ENCODE measurements at regions not wholly inside any gene's neighbourhood (a gene's known extent, or its start where the extent isn't known, plus 50 kb on each side); places are given as distances from the start of the nearest gene placed in this dataset.

GRCh38 chr2:116809109-116809508 is 1005.4 kb upstream of the DDX18 start:
- no peak for TF ChIP-seq RAD21 (IDR thresholded peaks at IDR 0.05; ENCODE audit: low read depth)
- no peak for TF ChIP-seq SRF (IDR thresholded peaks at IDR 0.05; ENCODE audit: low read depth)
- TF ChIP-seq, protein P1, sequence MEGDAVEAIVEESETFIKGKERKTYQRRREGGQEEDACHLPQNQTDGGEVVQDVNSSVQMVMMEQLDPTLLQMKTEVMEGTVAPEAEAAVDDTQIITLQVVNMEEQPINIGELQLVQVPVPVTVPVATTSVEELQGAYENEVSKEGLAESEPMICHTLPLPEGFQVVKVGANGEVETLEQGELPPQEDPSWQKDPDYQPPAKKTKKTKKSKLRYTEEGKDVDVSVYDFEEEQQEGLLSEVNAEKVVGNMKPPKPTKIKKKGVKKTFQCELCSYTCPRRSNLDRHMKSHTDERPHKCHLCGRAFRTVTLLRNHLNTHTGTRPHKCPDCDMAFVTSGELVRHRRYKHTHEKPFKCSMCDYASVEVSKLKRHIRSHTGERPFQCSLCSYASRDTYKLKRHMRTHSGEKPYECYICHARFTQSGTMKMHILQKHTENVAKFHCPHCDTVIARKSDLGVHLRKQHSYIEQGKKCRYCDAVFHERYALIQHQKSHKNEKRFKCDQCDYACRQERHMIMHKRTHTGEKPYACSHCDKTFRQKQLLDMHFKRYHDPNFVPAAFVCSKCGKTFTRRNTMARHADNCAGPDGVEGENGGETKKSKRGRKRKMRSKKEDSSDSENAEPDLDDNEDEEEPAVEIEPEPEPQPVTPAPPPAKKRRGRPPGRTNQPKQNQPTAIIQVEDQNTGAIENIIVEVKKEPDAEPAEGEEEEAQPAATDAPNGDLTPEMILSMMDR (IDR thresholded peaks at IDR 0.05 in 2 of 3, conservative IDR thresholded peaks at IDR 0.05 in 1 of 3; ENCODE audit: borderline replicate concordance in 1 of 3, insufficient read depth in 1 of 3, low read depth in 2 of 3, low read length in 2 of 3), result no peak
- TF ChIP-seq POLR2AphosphoS5 (IDR thresholded peaks at IDR 0.05; ENCODE audit: low read depth, low read length), result no peak
- no peak for TF ChIP-seq POLR2A (IDR thresholded peaks at IDR 0.05; ENCODE audit: borderline replicate concordance, extremely low read depth, insufficient read depth, insufficient read length)
- TF ChIP-seq EGR1 (IDR thresholded peaks at IDR 0.05; ENCODE audit: low read depth), result no peak
- no peak for TF ChIP-seq EZH2 (IDR thresholded peaks at IDR 0.05)
- TF ChIP-seq REST (IDR thresholded peaks at IDR 0.05; ENCODE audit: low read depth), result no peak
